Trophoblast cell (in vitro differentiated cells and primary cell): ENCODE measurements at regions not wholly inside any gene's neighbourhood (a gene's known extent, or its start where the extent isn't known, plus 50 kb on each side); places are given as distances from the start of the nearest gene placed in this dataset.
A peak's percentile ranks its signal among the peaks of the same experiment; 100 is the strongest.

ENCODE experiments used
- DNase-seq, 2 donors: peaks; one replicate each; pipeline ENCODE4 v3.0.0-alpha.2; 2016
- H2AFZ ChIP-seq: 2 replicates; pipeline ENCODE4 v1.6.1; 2013; ENCODE audit warnings: low read length, moderate library complexity, mild to moderate bottlenecking; ENCODE audit not compliant: insufficient read depth, poor library complexity
- H2AK5ac ChIP-seq: 2 replicates; pipeline ENCODE4 v1.6.1; 2013; ENCODE audit warnings: mild to moderate bottlenecking, low read length
- H2BK120ac ChIP-seq: 2 replicates; pipeline ENCODE4 v1.6.1; 2013; ENCODE audit warnings: low read length, mild to moderate bottlenecking, moderate library complexity; ENCODE audit not compliant: insufficient read depth, poor library complexity
- H2BK12ac ChIP-seq: 2 replicates; pipeline ENCODE4 v1.6.1; 2013; ENCODE audit warnings: mild to moderate bottlenecking, low read length, moderate library complexity
- H2BK5ac ChIP-seq: 2 replicates; pipeline ENCODE4 v1.6.1; 2013; ENCODE audit warnings: low read length, low read depth, moderate library complexity, mild to moderate bottlenecking; ENCODE audit not compliant: poor library complexity
- H3K14ac ChIP-seq: 2 replicates; pipeline ENCODE4 v1.6.1; 2013; ENCODE audit warnings: mild to moderate bottlenecking, low read length
- H3K18ac ChIP-seq: 2 replicates; pipeline ENCODE4 v1.6.1; 2013; ENCODE audit warnings: mild to moderate bottlenecking, low read length
- H3K23ac ChIP-seq: 2 replicates; pipeline ENCODE4 v1.6.1; 2013; ENCODE audit warnings: low read length
- H3K27ac ChIP-seq: 2 replicates; pipeline ENCODE4 v1.5.1; 2013; ENCODE audit warnings: low read depth, mild to moderate bottlenecking, inconsistent platforms, low read length, moderate library complexity
- H3K27me3 ChIP-seq: 2 replicates; pipeline ENCODE4 v1.6.1; 2013; ENCODE audit warnings: inconsistent platforms, mild to moderate bottlenecking, low read length, moderate library complexity; ENCODE audit not compliant: insufficient read depth
- H3K36me3 ChIP-seq, 2 experiments: 1 replicate in 1 of 2; 2 replicates in 1 of 2; pipeline ENCODE4 v1.6.1; 2013; ENCODE audit warnings: low read length in 2 of 2, mild to moderate bottlenecking in 2 of 2, moderate library complexity in 1 of 2; ENCODE audit not compliant: insufficient read depth in 2 of 2, control insufficient read depth in 1 of 2
- H3K4ac ChIP-seq: 2 replicates; pipeline ENCODE4 v1.6.1; 2013; ENCODE audit warnings: low read depth, mild to moderate bottlenecking, low read length, moderate library complexity
- H3K4me1 ChIP-seq, 2 experiments: 1 replicate in 1 of 2; 2 replicates in 1 of 2; pipeline ENCODE4 v1.6.1; 2013; ENCODE audit warnings: low read length in 2 of 2, mild to moderate bottlenecking in 2 of 2, moderate library complexity in 1 of 2; ENCODE audit not compliant: insufficient read depth in 2 of 2, control insufficient read depth in 1 of 2
- H3K4me2 ChIP-seq: 2 replicates; pipeline ENCODE4 v1.6.1; 2013; ENCODE audit warnings: inconsistent platforms, mild to moderate bottlenecking, low read length, moderate library complexity
- H3K4me3 ChIP-seq: 2 replicates; pipeline ENCODE4 v1.5.1; 2013; ENCODE audit warnings: mild to moderate bottlenecking, low read depth, low read length, inconsistent platforms
- H3K79me1 ChIP-seq: one replicate; pipeline ENCODE4 v1.6.1; 2013; ENCODE audit warnings: low read length
- H3K79me2 ChIP-seq: 2 replicates; pipeline ENCODE4 v1.6.1; 2013; ENCODE audit warnings: low read length, mild to moderate bottlenecking; ENCODE audit not compliant: control insufficient read depth, insufficient read depth, poor library complexity
- H3K9ac ChIP-seq: 2 replicates; pipeline ENCODE4 v1.6.1; 2013; ENCODE audit warnings: mild to moderate bottlenecking, low read length
- H3K9me3 ChIP-seq: 2 replicates; pipeline ENCODE4 v1.6.1; 2013; ENCODE audit warnings: low read depth, mild to moderate bottlenecking, control low read depth, inconsistent platforms, low read length; ENCODE audit not compliant: insufficient read depth
- H4K12ac ChIP-seq: 2 replicates; pipeline ENCODE4 v1.6.1; 2013; ENCODE audit warnings: low read depth, mild to moderate bottlenecking, low read length, moderate library complexity
- H4K8ac ChIP-seq: 2 replicates; pipeline ENCODE4 v1.6.1; 2013; ENCODE audit warnings: low read depth, mild to moderate bottlenecking, low read length, moderate library complexity
- H4K91ac ChIP-seq: one replicate; pipeline ENCODE4 v1.6.1; 2013; ENCODE audit warnings: low read depth, mild to moderate bottlenecking, low read length, moderate library complexity
- WGBS: extraction: QIAGEN DNeasy Blood & Tissue Kit; methylation state at CpG from one replicate; pipeline ENCODE4 v1.1.7; 2013; ENCODE audit warnings: missing lambda C conversion rate; ENCODE audit not compliant: insufficient read length, insufficient coverage; ENCODE audit errors: extremely low coverage; 5-methylcytosine and 5-hydroxymethylcytosine counted together

GRCh38 chr12:107320929-107321631, 227.7 kb upstream of the CRY1 start:
- H3K14ac ChIP-seq = no peak overlapping the region
- no peak overlapping the region for H2BK12ac ChIP-seq

DNA sequence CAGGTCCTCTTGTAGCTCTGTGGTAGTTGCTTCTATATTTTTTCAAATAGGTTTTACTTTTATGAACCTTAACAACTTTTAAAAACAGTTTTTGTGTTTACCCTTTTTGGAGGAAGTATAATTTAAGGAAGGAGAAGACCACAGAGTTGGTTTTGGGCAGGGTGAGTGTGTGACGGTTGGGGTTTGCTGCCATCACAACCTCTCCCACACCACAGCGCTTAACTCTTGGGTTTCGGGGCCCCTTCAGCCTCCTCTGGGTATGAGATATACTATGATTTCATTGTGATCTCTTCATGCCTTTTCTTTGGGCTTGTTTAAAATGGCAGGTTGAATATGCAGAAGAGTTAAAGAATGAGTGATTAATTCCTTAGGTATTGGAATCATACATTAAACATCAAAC, 228.7 kb upstream of the CRY1 start:
- H2AFZ ChIP-seq = no peak overlapping the region
- H2BK5ac ChIP-seq = no peak overlapping the region
- H3K9ac ChIP-seq = no peak overlapping the region
- no peak overlapping the region for H3K4ac ChIP-seq
- H4K12ac ChIP-seq = no peak overlapping the region
- H3K23ac ChIP-seq = no peak overlapping the region
- no peak overlapping the region for H4K91ac ChIP-seq
- no peak overlapping the region for H3K27ac ChIP-seq
- H3K4me1 ChIP-seq = peaks cover 21 to 32% of the 10 kb centered on the region in 2 experiments
- no peaks in the 10 kb centered on the region for H3K79me2 ChIP-seq
- H2AK5ac ChIP-seq = no peak overlapping the region
- no peaks in the 10 kb centered on the region for H3K36me3 ChIP-seq
- H3K18ac ChIP-seq = no peak overlapping the region
- H3K9me3 ChIP-seq = peaks cover 6% of the 10 kb centered on the region
- H3K14ac ChIP-seq = no peak overlapping the region
- H2BK120ac ChIP-seq = no peak overlapping the region
- no peak overlapping the region for H4K8ac ChIP-seq
- DNase-seq = no peak
- no peak overlapping the region for H3K4me3 ChIP-seq
- no peak overlapping the region for H3K4me2 ChIP-seq
- H3K79me1 ChIP-seq = no peaks in the 10 kb centered on the region
- H3K27me3 ChIP-seq = peaks cover 33% of the 10 kb centered on the region
- no CpG with 5 or more reads among the region's 3 CpGs for WGBS
- H2BK12ac ChIP-seq = no peak overlapping the region

More at GRCh38 chr12:107320929-107321631, 227.7 kb upstream of the CRY1 start:
- peak overlapping the region; percentile 58 for H3K4me3 ChIP-seq
- H2BK5ac ChIP-seq = no peak overlapping the region
- no peak overlapping the region for H2AK5ac ChIP-seq
- no CpG with 5 or more reads among the region's 42 CpGs for WGBS
- H3K4me1 ChIP-seq = peaks cover 21 to 32% of the 10 kb centered on the region in 2 experiments
- H3K79me1 ChIP-seq = no peaks in the 10 kb centered on the region
- no peak overlapping the region for H3K4ac ChIP-seq
- H3K18ac ChIP-seq = no peak overlapping the region
- peak overlapping the region; percentile 98 for H3K4me2 ChIP-seq
- no peaks in the 10 kb centered on the region for H3K79me2 ChIP-seq
- no peak overlapping the region for H2BK120ac ChIP-seq
- no peak overlapping the region for H3K9ac ChIP-seq
- H3K27ac ChIP-seq = no peak overlapping the region
- no peak overlapping the region for H4K91ac ChIP-seq
- peaks cover 33% of the 10 kb centered on the region for H3K27me3 ChIP-seq
- no peak overlapping the region for H2AFZ ChIP-seq
- no peak overlapping the region for H3K23ac ChIP-seq
- H4K8ac ChIP-seq = no peak overlapping the region
- peaks cover 6% of the 10 kb centered on the region for H3K9me3 ChIP-seq
- H4K12ac ChIP-seq = no peak overlapping the region
- no peaks in the 10 kb centered on the region for H3K36me3 ChIP-seq
- peak in 1 of 2 donors; percentile 10 for DNase-seq

GRCh38 chr12:107325075-107325608, 231.8 kb upstream of the CRY1 start:
- H3K14ac ChIP-seq = no peak overlapping the region
- H2BK120ac ChIP-seq = no peak overlapping the region
- no CpG with 5 or more reads among the region's 2 CpGs for WGBS
- no peak overlapping the region for H3K18ac ChIP-seq
- H3K23ac ChIP-seq = no peak overlapping the region
- H3K4me2 ChIP-seq = no peak overlapping the region
- H2BK5ac ChIP-seq = no peak overlapping the region
- H3K27ac ChIP-seq = no peak overlapping the region
- no peak overlapping the region for H2AFZ ChIP-seq
- no peak overlapping the region for H3K4me3 ChIP-seq
- peaks cover 5 to 13% of the 10 kb centered on the region in 2 experiments for H3K4me1 ChIP-seq
- H3K4ac ChIP-seq = no peak overlapping the region
- H3K79me1 ChIP-seq = no peaks in the 10 kb centered on the region
- no peak overlapping the region for H4K91ac ChIP-seq
- no peak overlapping the region for H2AK5ac ChIP-seq
- no peaks in the 10 kb centered on the region for H3K79me2 ChIP-seq
- H4K12ac ChIP-seq = no peak overlapping the region
- H3K9me3 ChIP-seq = peaks cover 2% of the 10 kb centered on the region
- no peak overlapping the region for H4K8ac ChIP-seq
- no peak overlapping the region for H3K9ac ChIP-seq
- no peaks in the 10 kb centered on the region for H3K36me3 ChIP-seq
- H2BK12ac ChIP-seq = no peak overlapping the region
- no peak for DNase-seq
- H3K27me3 ChIP-seq = peaks cover 17% of the 10 kb centered on the region

DNA sequence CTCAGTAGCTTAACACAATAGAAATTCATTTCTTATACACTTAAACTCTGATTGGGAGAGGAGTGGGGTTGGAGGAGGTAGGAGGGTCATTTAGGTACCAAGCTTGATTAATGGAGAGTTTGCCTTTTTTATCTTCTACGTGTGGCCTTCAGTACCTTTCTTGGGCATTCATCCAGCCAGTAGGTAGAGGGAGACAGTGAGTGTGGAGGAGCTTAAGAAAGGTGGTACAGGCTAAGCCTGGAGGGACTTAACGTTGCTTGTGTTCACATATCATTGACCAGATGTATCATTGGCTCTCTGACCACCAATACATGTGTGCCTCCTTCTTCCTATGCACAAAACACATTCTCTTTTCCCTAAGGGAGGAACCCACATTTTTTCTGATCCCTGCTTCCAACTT, 232.9 kb upstream of the CRY1 start:
- DNase-seq = no peak

More for the DNA sequence above, 232.9 kb upstream of the CRY1 start:
- Histone ChIP-seq H3K27me3 (peaks cover 7% of the 10 kb centered on the region), H3K9me3 (no peaks in the 10 kb centered on the region), H3K9ac (no peak overlapping the region), H2AFZ (no peak overlapping the region), H2AK5ac (no peak overlapping the region), H2BK5ac (no peak overlapping the region), H3K79me2 (no peaks in the 10 kb centered on the region), H3K36me3 (no peaks in the 10 kb centered on the region), H3K23ac (no peak overlapping the region), H2BK120ac (no peak overlapping the region), H4K8ac (no peak overlapping the region), H3K14ac (no peak overlapping the region), H2BK12ac (no peak overlapping the region), H4K12ac (no peak overlapping the region), H3K79me1 (no peaks in the 10 kb centered on the region), H3K4me1 (peaks cover 0 to 4% of the 10 kb centered on the region in 2 experiments), H4K91ac (no peak overlapping the region), H3K4me2 (no peak overlapping the region), H3K4me3 (no peak overlapping the region), H3K27ac (no peak overlapping the region), H3K4ac (no peak overlapping the region), H3K18ac (no peak overlapping the region)
- no CpG with 5 or more reads among the region's 2 CpGs for WGBS
